ENCODE measurements at regions not wholly inside any gene's neighbourhood (a gene's known extent, or its start where the extent isn't known, plus 50 kb on each side); places are given as distances from the start of the nearest gene placed in this dataset.

- H3K27ac ChIP-seq (ENCODE audit: low read length): no peak overlapping the region
- H3K9me3 ChIP-seq (ENCODE audit: control insufficient read depth, insufficient read depth, low read depth, low read length): no peaks in the 10 kb centered on the region
- H3K4me3 ChIP-seq (ENCODE audit: low read depth in 2 of 2, low read length in 2 of 2): no peak overlapping the region
- intact Hi-C loops (cut with micrococcal nuclease; ENCODE audit: unreplicated experiment): no loop called here
- no TSS peak for BruUV-seq (replicated peaks)
- no peaks in the 10 kb centered on the region for H3K4me1 ChIP-seq (ENCODE audit: control insufficient read depth, insufficient read depth, low read length)
- no peaks in the 10 kb centered on the region for H3K36me3 ChIP-seq (ENCODE audit: control insufficient read depth, insufficient read depth, low read length)
- no peak for TF ChIP-seq TCF7L2 (IDR thresholded peaks at IDR 0.05; ENCODE audit: low read depth, low read length)
- no peak for TF ChIP-seq POLR2AphosphoS5 (IDR thresholded peaks at IDR 0.05; ENCODE audit: low read depth, low read length)
- no peak for TF ChIP-seq REST (IDR thresholded peaks at IDR 0.05; ENCODE audit: insufficient read depth in 1 of 2, low read depth in 2 of 2, low read length in 1 of 2)
- TF ChIP-seq SIN3A (IDR thresholded peaks at IDR 0.05; ENCODE audit: borderline replicate concordance, insufficient read depth, low read depth, low read length): no peak
- no peak for TF ChIP-seq CTCF (IDR thresholded peaks at IDR 0.05)
- ATAC-seq (no peak), DNase-seq (ENCODE audit: low read depth, low spot score) (no peak)
- in situ Hi-C loops (cut with HindIII; ENCODE audit: low pct_unique_long_range_greater_than_20kb, low sequenced_read_pairs): no loop called here
- POLR2A ChIA-PET: no interaction called here
- H3K27me3 ChIP-seq (ENCODE audit: control insufficient read depth, insufficient read depth, low read length): no peaks in the 10 kb centered on the region
- CTCF ChIA-PET: no interaction called here
Measured at GRCh38 chr3:153438271-153438670, 276.2 kb downstream of the RAP2B start.

- Histone ChIP-seq H3K27ac (ENCODE audit: low read length) (no peak overlapping the region), H3K27me3 (ENCODE audit: control insufficient read depth, insufficient read depth, low read length) (no peaks in the 10 kb centered on the region), H3K4me1 (ENCODE audit: control insufficient read depth, insufficient read depth, low read length) (no peaks in the 10 kb centered on the region), H3K4me3 (ENCODE audit: low read depth in 2 of 2, low read length in 2 of 2) (no peak overlapping the region), H3K9me3 (ENCODE audit: control insufficient read depth, insufficient read depth, low read depth, low read length) (no peaks in the 10 kb centered on the region), H3K36me3 (ENCODE audit: control insufficient read depth, insufficient read depth, low read length) (no peaks in the 10 kb centered on the region)
- CTCF ChIA-PET: no interaction called here
- in situ Hi-C loops (cut with HindIII; ENCODE audit: low pct_unique_long_range_greater_than_20kb, low sequenced_read_pairs): no loop called here
- ATAC-seq: no peak
- intact Hi-C loops (cut with micrococcal nuclease; ENCODE audit: unreplicated experiment): no loop called here
- DNase-seq (ENCODE audit: low read depth, low spot score): no peak
- POLR2A ChIA-PET: no interaction called here
- no TSS peak for BruUV-seq (replicated peaks)
- peak; percentile 16; the same call in 1 of the 2 replicates for TF ChIP-seq CTCF (IDR thresholded peaks at IDR 0.05)
- no peak for TF ChIP-seq SIN3A (IDR thresholded peaks at IDR 0.05; ENCODE audit: borderline replicate concordance, insufficient read depth, low read depth, low read length)
Measured at GRCh38 chr3:153439780-153440179, 277.8 kb downstream of the RAP2B start.

Data from Panc1 (cell line).